Astrocyte (in vitro differentiated cells and primary cell): ENCODE measurements at regions not wholly inside any gene's neighbourhood (a gene's known extent, or its start where the extent isn't known, plus 50 kb on each side); places are given as distances from the start of the nearest gene placed in this dataset.

ENCODE experiments used
- EZH2 ChIP-seq: IDR thresholded peaks from 2 replicates; pipeline ENCODE4 v1.6.1; 2012; ENCODE audit warnings: mild to moderate bottlenecking, low read length, inconsistent platforms; ENCODE audit not compliant: insufficient read depth
- TF ChIP-seq, protein P1 (sequence below): IDR thresholded peaks from 2 replicates; pipeline ENCODE4 v1.5.1; 2011; ENCODE audit warnings: low read depth, mild to moderate bottlenecking, inconsistent platforms, low read length, moderate library complexity; ENCODE audit not compliant: insufficient read depth

DNA sequence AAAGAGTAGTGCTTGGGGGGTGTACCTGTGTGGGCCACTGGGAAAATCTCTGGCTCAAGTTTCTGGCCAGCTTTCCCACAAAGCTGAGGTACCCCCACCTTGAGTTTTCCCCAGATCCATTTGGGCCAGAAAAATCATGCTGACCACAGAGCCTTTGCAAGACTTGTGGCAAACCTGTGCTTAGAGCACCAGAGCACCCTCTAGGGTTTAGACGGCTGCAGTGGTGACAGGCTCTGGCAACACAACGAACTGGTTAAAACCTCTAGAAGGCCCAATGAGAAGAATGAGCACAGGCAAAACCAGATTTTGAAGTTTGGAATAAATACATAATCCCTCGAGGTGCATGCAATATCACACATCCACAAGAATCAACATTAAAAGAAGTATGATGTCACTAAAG, 290.7 kb upstream of the FOLH1 start:
- TF ChIP-seq, protein P1, sequence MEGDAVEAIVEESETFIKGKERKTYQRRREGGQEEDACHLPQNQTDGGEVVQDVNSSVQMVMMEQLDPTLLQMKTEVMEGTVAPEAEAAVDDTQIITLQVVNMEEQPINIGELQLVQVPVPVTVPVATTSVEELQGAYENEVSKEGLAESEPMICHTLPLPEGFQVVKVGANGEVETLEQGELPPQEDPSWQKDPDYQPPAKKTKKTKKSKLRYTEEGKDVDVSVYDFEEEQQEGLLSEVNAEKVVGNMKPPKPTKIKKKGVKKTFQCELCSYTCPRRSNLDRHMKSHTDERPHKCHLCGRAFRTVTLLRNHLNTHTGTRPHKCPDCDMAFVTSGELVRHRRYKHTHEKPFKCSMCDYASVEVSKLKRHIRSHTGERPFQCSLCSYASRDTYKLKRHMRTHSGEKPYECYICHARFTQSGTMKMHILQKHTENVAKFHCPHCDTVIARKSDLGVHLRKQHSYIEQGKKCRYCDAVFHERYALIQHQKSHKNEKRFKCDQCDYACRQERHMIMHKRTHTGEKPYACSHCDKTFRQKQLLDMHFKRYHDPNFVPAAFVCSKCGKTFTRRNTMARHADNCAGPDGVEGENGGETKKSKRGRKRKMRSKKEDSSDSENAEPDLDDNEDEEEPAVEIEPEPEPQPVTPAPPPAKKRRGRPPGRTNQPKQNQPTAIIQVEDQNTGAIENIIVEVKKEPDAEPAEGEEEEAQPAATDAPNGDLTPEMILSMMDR, result no peak
- no peak for TF ChIP-seq EZH2
